PC-9 (cell line): ENCODE measurements at regions not wholly inside any gene's neighbourhood (a gene's known extent, or its start where the extent isn't known, plus 50 kb on each side); places are given as distances from the start of the nearest gene placed in this dataset.

Experiments used
- BruUV-seq: library from RNA; stranded (reverse); fragments of 400-500 nt; replicated peaks from 2 replicates; lab custom pipeline; 2021; lab: Mats Ljungman, UMichigan
- CTCF ChIA-PET: fragments of 300-600 bp; sonication (Branson Sonifier 250); formaldehyde crosslinking; loops from one replicate; lab custom pipeline; 2022; ENCODE audit warnings: antibody characterized with exemption; lab: Charles Lee
- POLR2A ChIA-PET: fragments of 300-600 bp; sonication (Branson Sonifier 250); formaldehyde crosslinking; loops from one replicate; lab custom pipeline; 2022; ENCODE audit warnings: antibody characterized with exemption; ENCODE audit not compliant: unreplicated experiment; lab: Charles Lee
- DNase-seq, 2 experiments: peaks; one replicate each; pipeline versions ENCODE4 v3.0.0 to v3.0.0-alpha.2; 2015 to 2022; ENCODE audit warnings: mixed read lengths in 1 of 2
- H2AFZ ChIP-seq: fragments of 200-600 bp; sonication (generic); 2 replicates; pipeline ENCODE4 v1.8.1; 2017; ENCODE audit warnings: antibody characterized with exemption
- H3F3A ChIP-seq: fragments of 200-600 bp; sonication (generic); 2 replicates; pipeline ENCODE4 v1.8.1; 2017; ENCODE audit warnings: antibody characterized with exemption, mild to moderate bottlenecking, low read depth; ENCODE audit not compliant: insufficient read depth
- H3K27ac ChIP-seq: fragments of 200-600 bp; sonication (generic); 2 replicates; pipeline ENCODE4 v1.6.1; 2016; ENCODE audit warnings: mixed run types
- H3K27me3 ChIP-seq: fragments of 200-600 bp; sonication (generic); 2 replicates; pipeline ENCODE4 v1.6.1; 2016; ENCODE audit warnings: low read depth, mixed run types; ENCODE audit not compliant: insufficient read depth
- H3K36me3 ChIP-seq: fragments of 200-600 bp; sonication (generic); 2 replicates; pipeline ENCODE4 v1.6.1; 2016; ENCODE audit warnings: low read depth, mixed run types
- H3K4me1 ChIP-seq: fragments of 200-600 bp; sonication (generic); replicated peaks from 2 replicates; pipeline ENCODE4 v1.6.1; 2016; ENCODE audit warnings: mixed run types; ENCODE audit not compliant: insufficient read depth
- H3K4me2 ChIP-seq: fragments of 200-600 bp; sonication (generic); 2 replicates; pipeline ENCODE4 v1.6.1; 2017; ENCODE audit warnings: mixed run types
- H3K4me3 ChIP-seq: fragments of 200-600 bp; sonication (generic); 2 replicates; pipeline ENCODE4 v1.6.1; 2016; ENCODE audit warnings: mixed run types
- H3K79me2 ChIP-seq: fragments of 200-600 bp; sonication (generic); 2 replicates; pipeline ENCODE4 v1.6.1; 2017; ENCODE audit warnings: low read depth, mixed run types
- H3K9me2 ChIP-seq: fragments of 200-600 bp; sonication (generic); 2 replicates; pipeline ENCODE4 v1.8.1; 2017; ENCODE audit warnings: mild to moderate bottlenecking; ENCODE audit not compliant: insufficient read depth
- H3K9me3 ChIP-seq: fragments of 200-600 bp; sonication (generic); 2 replicates; pipeline ENCODE4 v1.8.1; 2016; ENCODE audit warnings: low read depth; ENCODE audit not compliant: insufficient read depth
- H4K20me1 ChIP-seq: fragments of 200-600 bp; sonication (generic); 2 replicates; pipeline ENCODE4 v1.8.1; 2017; ENCODE audit not compliant: insufficient read depth
- EZH2 ChIP-seq: fragments of 200-600 bp; sonication (generic); IDR thresholded peaks from 2 replicates; pipeline ENCODE4 v1.8.0; 2017; ENCODE audit warnings: antibody characterized with exemption, low read depth
- intact Hi-C: fragments of 100-400 bp; cut with micrococcal nuclease; formaldehyde crosslinking; loops from one replicate; pipeline ENCODE4 v1.10.0; 2022; ENCODE audit not compliant: unreplicated experiment
- TF ChIP-seq, protein P1 (sequence below): fragments of 200-600 bp; sonication (generic); conservative IDR thresholded peaks from 2 replicates; pipeline ENCODE4 v1.6.1; 2017; ENCODE audit warnings: mixed run types, antibody characterized with exemption, mild to moderate bottlenecking, moderate library complexity

DNA sequence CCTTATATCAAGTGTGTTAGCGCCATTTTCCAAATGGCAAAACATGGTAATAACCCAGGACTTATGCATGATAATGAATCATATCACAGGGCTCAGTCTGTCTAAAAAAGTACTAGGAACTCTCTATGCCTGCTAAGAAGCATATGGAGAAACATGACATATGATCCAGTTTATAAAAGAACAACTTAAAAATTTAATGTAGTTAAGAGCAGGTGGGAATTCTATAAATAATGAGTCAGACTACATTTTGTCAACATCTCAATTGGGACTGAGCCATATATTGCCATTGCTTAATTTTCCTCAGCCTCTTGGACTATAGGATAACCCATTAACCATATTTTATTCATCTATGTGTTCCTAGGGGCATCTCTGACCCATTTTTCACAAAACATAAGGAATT is 360.4 kb upstream of the AGA start:
- no peak overlapping the region for H3K27ac ChIP-seq
- CTCF ChIA-PET: no interaction called here
- H3K36me3 ChIP-seq: no peaks in the 10 kb centered on the region
- POLR2A ChIA-PET: no interaction called here
- no peaks in the 10 kb centered on the region for H3K27me3 ChIP-seq
- no peaks in the 10 kb centered on the region for H3F3A ChIP-seq
- H3K4me3 ChIP-seq: no peak overlapping the region
- TF ChIP-seq, protein P1, sequence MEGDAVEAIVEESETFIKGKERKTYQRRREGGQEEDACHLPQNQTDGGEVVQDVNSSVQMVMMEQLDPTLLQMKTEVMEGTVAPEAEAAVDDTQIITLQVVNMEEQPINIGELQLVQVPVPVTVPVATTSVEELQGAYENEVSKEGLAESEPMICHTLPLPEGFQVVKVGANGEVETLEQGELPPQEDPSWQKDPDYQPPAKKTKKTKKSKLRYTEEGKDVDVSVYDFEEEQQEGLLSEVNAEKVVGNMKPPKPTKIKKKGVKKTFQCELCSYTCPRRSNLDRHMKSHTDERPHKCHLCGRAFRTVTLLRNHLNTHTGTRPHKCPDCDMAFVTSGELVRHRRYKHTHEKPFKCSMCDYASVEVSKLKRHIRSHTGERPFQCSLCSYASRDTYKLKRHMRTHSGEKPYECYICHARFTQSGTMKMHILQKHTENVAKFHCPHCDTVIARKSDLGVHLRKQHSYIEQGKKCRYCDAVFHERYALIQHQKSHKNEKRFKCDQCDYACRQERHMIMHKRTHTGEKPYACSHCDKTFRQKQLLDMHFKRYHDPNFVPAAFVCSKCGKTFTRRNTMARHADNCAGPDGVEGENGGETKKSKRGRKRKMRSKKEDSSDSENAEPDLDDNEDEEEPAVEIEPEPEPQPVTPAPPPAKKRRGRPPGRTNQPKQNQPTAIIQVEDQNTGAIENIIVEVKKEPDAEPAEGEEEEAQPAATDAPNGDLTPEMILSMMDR: no peak
- TF ChIP-seq EZH2: no peak
- H4K20me1 ChIP-seq: no peaks in the 10 kb centered on the region
- DNase-seq: no peak
- intact Hi-C loops: no loop called here
- H2AFZ ChIP-seq: no peak overlapping the region
- H3K4me1 ChIP-seq: no peaks in the 10 kb centered on the region
- no peaks in the 10 kb centered on the region for H3K9me2 ChIP-seq
- no peaks in the 10 kb centered on the region for H3K79me2 ChIP-seq
- no peaks in the 10 kb centered on the region for H3K9me3 ChIP-seq
- H3K4me2 ChIP-seq: no peak overlapping the region
- BruUV-seq: no TSS peak

DNA sequence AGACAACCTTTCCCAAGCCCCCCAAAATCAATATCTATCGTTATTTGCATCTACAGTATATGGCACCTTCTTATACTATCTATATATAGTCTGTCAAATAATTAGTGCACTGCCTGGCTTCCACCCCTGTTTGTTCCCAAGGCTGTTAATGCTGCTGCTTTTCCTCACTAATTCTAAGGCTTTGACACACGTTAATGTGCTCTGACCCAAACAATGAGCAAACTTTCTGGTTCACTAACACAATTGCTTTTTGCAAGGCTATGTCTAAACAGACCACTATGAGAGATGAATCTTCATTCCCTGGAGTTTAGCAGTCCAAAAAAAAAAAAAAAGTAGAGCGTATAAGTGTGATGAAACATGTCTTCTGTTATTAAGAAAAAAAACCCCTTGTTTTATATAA is 360.9 kb upstream of the AGA start:
- intact Hi-C loops: no loop called here
- H4K20me1 ChIP-seq: no peaks in the 10 kb centered on the region
- H3F3A ChIP-seq: no peaks in the 10 kb centered on the region
- POLR2A ChIA-PET: no interaction called here
- H2AFZ ChIP-seq: no peak overlapping the region
- no peaks in the 10 kb centered on the region for H3K9me3 ChIP-seq
- H3K4me1 ChIP-seq: no peaks in the 10 kb centered on the region
- no peak overlapping the region for H3K4me3 ChIP-seq
- no peaks in the 10 kb centered on the region for H3K79me2 ChIP-seq
- DNase-seq: no peak
- H3K9me2 ChIP-seq: no peaks in the 10 kb centered on the region
- no TSS peak for BruUV-seq
- no peak overlapping the region for H3K4me2 ChIP-seq
- CTCF ChIA-PET: no interaction called here
- TF ChIP-seq, protein P1: no peak
- no peak for TF ChIP-seq EZH2
- H3K27me3 ChIP-seq: no peaks in the 10 kb centered on the region
- no peaks in the 10 kb centered on the region for H3K36me3 ChIP-seq
- no peak overlapping the region for H3K27ac ChIP-seq

DNA sequence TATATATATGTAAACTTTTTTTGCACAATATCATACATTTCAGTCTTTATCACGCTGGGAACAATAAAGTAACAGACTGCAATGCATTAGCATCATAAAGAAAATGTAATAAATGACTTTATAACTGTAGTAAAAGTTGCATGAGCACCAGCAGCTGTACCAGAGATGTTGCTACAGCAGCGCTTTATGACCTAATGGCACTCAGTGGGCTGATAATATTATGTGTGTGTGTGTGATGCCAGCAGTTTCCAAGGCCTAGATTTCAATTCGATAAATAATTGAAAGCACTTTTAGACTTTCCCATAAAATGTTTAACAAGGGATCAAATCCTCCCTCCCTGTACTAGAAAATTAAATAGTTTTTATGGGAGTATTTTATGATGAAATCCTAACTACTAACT is 367.6 kb upstream of the AGA start:
- intact Hi-C loops: no loop called here
- TF ChIP-seq, protein P1: no peak
- no peak for TF ChIP-seq EZH2
- Histone ChIP-seq H3K4me2 (no peak overlapping the region), H3K4me3 (no peak overlapping the region), H3K9me3 (no peaks in the 10 kb centered on the region), H3K27me3 (no peaks in the 10 kb centered on the region), H3K36me3 (no peaks in the 10 kb centered on the region), H3K79me2 (no peaks in the 10 kb centered on the region), H3K9me2 (no peaks in the 10 kb centered on the region), H3K4me1 (no peaks in the 10 kb centered on the region), H3K27ac (no peak overlapping the region), H3F3A (no peaks in the 10 kb centered on the region), H4K20me1 (no peaks in the 10 kb centered on the region), H2AFZ (no peak overlapping the region)
- no peak for DNase-seq
- no TSS peak for BruUV-seq
- CTCF ChIA-PET: no interaction called here
- POLR2A ChIA-PET: no interaction called here
